HG03159 (cell line): ENCODE measurements at regions not wholly inside any gene's neighbourhood (a gene's known extent, or its start where the extent isn't known, plus 50 kb on each side); places are given as distances from the start of the nearest gene placed in this dataset.

Experiments
- ATAC-seq: cut with Tn5 transposase; IDR thresholded peaks from one replicate; pipeline ENCODE4 v1.9.1; 2021; ENCODE audit warnings: mild to moderate bottlenecking, moderate library complexity; ENCODE audit not compliant: unreplicated experiment

GRCh38 chr14:41409806-41410205 lies 196.9 kb upstream of the LRFN5 start:
- ATAC-seq = no peak

GRCh38 chr14:41404126-41404525 lies 202.6 kb upstream of the LRFN5 start:
- no peak for ATAC-seq

GRCh38 chr14:41403360-41403759 lies 203.3 kb upstream of the LRFN5 start:
- ATAC-seq = no peak

GRCh38 chr14:41397926-41398325 lies 208.8 kb upstream of the LRFN5 start:
- no peak for ATAC-seq

DNA sequence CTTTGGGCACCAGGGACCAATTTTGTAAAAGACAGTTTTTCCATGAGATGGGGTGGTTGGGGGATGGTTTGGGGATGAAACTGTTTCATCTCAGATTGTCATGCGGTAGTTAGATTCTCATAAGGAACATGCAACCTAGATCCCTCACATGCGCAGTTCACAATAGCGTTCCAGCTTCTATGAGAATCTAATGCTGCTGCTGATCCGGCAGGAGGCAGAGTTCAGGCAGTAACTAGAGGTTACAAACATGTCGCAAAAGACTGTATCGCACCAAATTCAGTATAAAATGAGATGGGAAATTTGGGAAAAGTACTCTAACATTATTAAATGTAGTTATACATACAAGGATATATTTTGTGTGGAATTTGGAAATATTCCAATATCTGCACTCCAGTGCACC lies 213.2 kb upstream of the LRFN5 start:
- no peak for ATAC-seq

DNA sequence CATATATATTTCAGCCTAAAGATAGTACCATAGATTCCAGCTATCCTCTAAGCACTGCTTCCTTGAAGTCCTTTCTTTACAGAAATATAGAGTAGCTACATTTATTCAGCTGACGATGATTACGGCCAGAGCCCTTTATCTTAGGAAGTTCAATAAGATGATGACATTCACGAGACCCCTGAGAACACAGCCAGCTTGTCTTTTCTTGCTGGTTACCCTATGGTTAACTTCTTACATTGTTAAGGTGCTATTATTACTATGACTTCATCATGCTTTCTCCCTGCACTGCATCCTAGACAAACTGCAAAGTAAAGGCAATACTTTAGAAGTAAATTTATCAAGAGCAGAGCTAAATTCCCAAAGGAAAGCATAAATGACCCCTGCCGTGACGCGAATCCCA lies 214.4 kb upstream of the LRFN5 start:
- ATAC-seq = no peak

- ATAC-seq = no peak
Measured at GRCh38 chr14:41389355-41389754, 217.3 kb upstream of the LRFN5 start.

GRCh38 chr14:41385797-41386196 lies 220.9 kb upstream of the LRFN5 start:
- ATAC-seq = no peak

- no peak for ATAC-seq
Measured at GRCh38 chr14:41380017-41380416, 226.7 kb upstream of the LRFN5 start.

DNA sequence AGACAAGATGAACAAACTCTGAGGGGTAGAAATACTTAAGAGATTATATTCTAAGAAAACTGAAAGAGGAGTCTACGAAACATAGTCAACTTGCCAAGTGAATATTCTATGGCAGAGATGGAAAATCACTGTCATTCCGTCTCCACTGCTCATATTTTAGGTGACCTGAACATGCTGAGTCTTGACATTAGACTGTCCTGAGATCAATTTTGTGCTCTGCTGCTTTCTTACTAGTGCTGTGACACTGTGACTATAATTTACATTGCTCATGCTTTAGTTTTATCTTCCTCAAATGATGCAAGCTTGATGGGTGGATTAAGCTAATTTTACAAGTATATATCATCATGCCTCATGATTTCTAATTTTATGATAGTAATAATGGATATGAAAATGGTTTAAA lies 228.2 kb upstream of the LRFN5 start:
- no peak for ATAC-seq

DNA sequence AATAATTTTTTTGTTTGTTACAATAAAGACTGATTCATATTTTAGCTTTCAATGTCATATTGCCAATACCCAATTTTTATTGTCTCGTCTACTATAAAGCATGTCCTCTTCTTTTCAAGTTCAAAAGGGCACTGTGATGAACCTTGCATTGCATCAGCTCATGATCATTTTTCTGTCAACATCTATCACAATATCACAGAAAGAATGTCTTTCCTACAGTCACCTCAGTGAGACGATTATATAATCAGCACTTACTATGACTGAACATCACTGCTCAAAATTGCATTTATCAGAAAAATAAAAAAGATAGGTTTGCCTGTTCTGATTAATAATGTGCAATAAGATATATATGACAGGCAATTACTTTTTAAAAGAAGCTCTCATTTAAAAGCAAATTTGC lies 228.7 kb upstream of the LRFN5 start:
- no peak for ATAC-seq

GRCh38 chr14:41374092-41374491 lies 232.6 kb upstream of the LRFN5 start:
- ATAC-seq = no peak

GRCh38 chr14:41362139-41362538 lies 244.5 kb upstream of the LRFN5 start:
- no peak for ATAC-seq

DNA sequence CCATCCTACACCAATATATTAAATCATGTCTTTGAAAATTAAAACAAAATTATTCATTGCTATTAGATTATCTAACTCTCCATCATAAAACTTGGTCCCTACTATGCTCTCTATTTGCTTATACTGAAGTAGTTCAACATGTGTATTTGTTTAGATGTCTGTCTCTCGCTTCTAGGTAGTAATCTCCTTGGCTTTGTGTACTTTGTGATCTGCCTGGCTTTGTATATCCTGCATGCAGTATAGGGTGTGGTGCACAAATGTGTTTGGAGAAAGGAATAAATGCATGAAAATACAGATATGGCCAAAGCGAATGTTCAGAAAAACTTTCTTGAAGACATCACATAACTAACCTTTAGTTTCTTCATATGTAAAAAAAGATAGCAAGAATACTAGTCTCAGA lies 246.6 kb upstream of the LRFN5 start:
- no peak for ATAC-seq

DNA sequence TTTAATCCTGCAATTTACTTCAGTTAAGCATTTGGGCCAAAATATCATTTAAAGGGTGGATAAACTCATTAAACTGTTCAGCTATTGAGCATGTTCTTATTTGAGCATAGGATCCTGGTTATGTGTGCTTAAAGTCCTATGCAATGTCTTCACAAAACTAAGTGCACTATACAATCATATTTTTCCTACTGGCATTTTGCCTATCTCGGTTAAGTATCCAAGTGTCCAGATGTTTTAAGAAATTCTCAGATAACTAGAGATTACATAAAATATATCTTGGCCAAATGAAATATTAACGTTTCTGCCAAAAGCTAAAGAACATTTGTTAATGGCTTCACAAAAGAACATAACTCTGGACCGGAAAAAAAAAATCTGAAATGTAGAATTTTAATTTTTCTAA lies 250.8 kb upstream of the LRFN5 start:
- no peak for ATAC-seq

GRCh38 chr14:41350476-41350875 lies 256.2 kb upstream of the LRFN5 start:
- no peak for ATAC-seq

GRCh38 chr14:41349289-41349910 lies 257.3 kb upstream of the LRFN5 start:
- ATAC-seq = no peak

DNA sequence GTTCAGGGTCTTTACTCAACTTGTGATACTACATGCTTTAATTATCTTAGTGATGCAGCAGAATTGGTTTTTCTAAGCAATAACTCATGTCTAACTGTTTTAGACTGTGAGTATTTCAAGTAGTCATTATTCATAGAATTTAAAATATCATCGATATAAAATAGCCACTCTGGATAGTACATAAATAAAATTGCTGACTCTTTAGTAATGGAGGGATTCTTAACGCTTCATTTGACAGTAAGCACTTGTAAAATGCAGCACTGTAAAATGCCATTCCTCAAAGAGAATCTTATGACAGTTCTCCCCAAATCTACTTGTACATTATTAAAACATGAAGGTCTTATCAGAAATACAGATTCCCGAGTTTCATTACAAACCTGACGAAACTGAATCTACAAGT lies 262.8 kb upstream of the LRFN5 start:
- ATAC-seq = no peak

DNA sequence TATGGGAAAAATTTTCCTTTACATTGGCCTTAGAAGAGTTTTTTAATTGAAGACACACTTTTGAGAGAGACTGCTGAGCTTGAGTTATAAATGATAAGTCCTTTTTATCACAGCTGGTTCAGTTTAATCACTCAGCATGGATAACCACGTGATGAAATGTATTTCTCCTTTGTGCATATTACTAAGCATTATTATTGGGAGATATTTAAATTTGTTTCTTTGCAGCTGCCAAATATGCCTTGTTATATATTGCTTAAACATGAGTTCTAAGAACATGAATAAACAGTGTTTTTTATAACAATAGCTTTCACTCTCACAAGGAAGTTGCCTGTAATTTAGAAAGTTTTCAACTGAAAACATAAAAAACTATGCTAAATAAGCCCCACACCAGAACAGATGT lies 293.5 kb upstream of the LRFN5 start:
- ATAC-seq = no peak

DNA sequence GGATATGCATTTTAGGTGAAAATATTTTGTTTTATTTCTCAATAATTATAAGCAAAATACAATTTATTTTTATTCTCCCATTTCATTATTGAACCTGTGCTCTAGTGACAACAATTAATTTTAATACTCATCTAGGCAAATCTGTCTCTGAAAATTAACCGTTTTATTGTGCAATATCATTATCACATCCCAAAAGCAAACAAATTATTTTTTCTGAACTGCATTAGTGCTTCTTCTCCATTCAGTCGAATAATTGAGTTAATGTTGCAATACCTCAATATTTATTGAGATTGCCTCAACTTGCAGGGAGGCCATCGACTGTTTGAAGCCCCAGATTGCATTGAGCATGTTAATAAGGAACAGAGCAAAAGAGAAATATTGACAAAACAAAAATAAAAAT lies 303.2 kb upstream of the LRFN5 start:
- no peak for ATAC-seq

- no peak for ATAC-seq
Measured at GRCh38 chr14:41302776-41303175, 303.9 kb upstream of the LRFN5 start.

- no peak for ATAC-seq
Measured at GRCh38 chr14:41299924-41300323, 306.8 kb upstream of the LRFN5 start.

DNA sequence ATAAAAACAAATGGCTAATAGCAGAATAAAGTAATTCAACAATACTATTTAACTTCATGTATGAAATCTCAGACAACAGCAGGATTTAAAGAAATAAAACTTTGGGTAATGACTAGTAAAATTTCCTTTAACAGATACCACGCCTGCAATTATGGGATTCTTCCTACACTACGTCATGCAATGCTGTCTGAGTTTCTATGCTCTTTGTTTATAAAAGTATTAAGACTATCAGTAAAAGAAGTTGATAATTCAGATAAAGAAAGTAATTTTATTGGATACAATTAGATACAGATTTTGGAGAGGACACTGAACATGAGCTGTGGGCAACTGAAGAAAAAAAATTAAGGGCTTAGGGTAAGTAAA lies 308.4 kb upstream of the LRFN5 start:
- ATAC-seq = no peak
